ENCODE measurements at regions not wholly inside any gene's neighbourhood (a gene's known extent, or its start where the extent isn't known, plus 50 kb on each side); places are given as distances from the start of the nearest gene placed in this dataset.

- TF ChIP-seq TAF1 (IDR thresholded peaks at IDR 0.05; ENCODE audit: borderline replicate concordance, low read depth, low read length) (no peak), POLR2A (IDR thresholded peaks at IDR 0.05; ENCODE audit: low read depth, low read length) (no peak), POLR2AphosphoS5 (IDR thresholded peaks at IDR 0.05; ENCODE audit: low read depth, low read length) (no peak)
Observed at GRCh38 chr5:145619806-145620310, 215.3 kb downstream of the PRELID2 start.
